ENCODE measurements at regions not wholly inside any gene's neighbourhood (a gene's known extent, or its start where the extent isn't known, plus 50 kb on each side); places are given as distances from the start of the nearest gene placed in this dataset.

DNA sequence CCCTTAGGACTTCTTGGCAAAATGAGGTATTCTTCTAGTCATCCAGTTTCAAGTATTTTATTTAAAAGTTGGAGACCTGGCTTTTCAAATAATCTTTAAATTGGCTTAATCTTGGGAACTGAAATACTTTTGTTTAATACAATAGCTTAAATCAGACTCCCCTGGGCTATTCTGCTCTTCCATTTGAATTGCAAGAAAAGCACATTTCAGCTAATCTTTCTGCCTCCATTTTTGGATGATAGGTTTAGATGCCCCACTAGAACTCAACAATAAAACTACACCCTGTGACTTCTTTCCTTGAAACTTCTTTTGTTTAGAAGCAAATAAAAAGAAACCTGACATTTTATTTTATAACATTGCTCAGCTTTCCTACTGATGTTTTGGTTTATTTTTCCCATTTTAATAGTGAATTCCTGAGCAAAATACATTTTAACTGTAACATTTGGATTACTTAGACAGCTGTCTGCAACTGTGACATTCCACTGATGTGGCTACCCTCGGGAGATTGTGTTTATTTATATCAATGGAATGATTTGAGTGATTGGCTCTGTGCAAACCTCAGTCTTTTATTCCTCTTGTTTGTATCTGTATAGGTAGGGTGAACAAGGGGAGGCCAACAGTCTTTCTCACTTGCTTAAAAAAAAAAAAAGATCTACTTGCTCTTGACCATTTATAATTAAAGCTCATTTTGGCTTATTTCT, 1045.8 kb upstream of the CNTN5 start:
- TF ChIP-seq, protein P1, sequence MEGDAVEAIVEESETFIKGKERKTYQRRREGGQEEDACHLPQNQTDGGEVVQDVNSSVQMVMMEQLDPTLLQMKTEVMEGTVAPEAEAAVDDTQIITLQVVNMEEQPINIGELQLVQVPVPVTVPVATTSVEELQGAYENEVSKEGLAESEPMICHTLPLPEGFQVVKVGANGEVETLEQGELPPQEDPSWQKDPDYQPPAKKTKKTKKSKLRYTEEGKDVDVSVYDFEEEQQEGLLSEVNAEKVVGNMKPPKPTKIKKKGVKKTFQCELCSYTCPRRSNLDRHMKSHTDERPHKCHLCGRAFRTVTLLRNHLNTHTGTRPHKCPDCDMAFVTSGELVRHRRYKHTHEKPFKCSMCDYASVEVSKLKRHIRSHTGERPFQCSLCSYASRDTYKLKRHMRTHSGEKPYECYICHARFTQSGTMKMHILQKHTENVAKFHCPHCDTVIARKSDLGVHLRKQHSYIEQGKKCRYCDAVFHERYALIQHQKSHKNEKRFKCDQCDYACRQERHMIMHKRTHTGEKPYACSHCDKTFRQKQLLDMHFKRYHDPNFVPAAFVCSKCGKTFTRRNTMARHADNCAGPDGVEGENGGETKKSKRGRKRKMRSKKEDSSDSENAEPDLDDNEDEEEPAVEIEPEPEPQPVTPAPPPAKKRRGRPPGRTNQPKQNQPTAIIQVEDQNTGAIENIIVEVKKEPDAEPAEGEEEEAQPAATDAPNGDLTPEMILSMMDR (IDR thresholded peaks at IDR 0.05), result no peak
- TF ChIP-seq POLR2A (IDR thresholded peaks at IDR 0.05), result no peak
